ENCODE measurements at regions not wholly inside any gene's neighbourhood (a gene's known extent, or its start where the extent isn't known, plus 50 kb on each side); places are given as distances from the start of the nearest gene placed in this dataset.

- Histone ChIP-seq H3K27ac (ENCODE audit: low read depth, low read length) (no peak overlapping the region), H4K20me1 (ENCODE audit: insufficient read depth) (no peaks in the 10 kb centered on the region), H3K4me1 (ENCODE audit: control insufficient read depth in 1 of 2, insufficient read depth in 2 of 2, low read length in 2 of 2) (no peaks in the 10 kb centered on the region), H3K79me2 (ENCODE audit: insufficient read depth, low read length) (no peaks in the 10 kb centered on the region), H3K4me3 (replicated peaks in 1 of 2; ENCODE audit: low read depth in 1 of 2, low read length in 2 of 2) (no peak overlapping the region), H2AFZ (ENCODE audit: low read depth, low read length, poor library complexity, severe bottlenecking) (no peak overlapping the region), H3K36me3 (ENCODE audit: control insufficient read depth in 1 of 2, insufficient read depth in 2 of 2, low read length in 2 of 2) (no peaks in the 10 kb centered on the region), H3K9ac (ENCODE audit: low read length) (no peak overlapping the region), H3K4me2 (ENCODE audit: low read length) (no peak overlapping the region), H3K9me3 (ENCODE audit: control insufficient read depth in 1 of 2, insufficient read depth in 1 of 2, low read depth in 1 of 2, low read length in 2 of 2) (no peaks in the 10 kb centered on the region), H3K9me2 (ENCODE audit: insufficient read depth) (no peaks in the 10 kb centered on the region), H3K27me3 (ENCODE audit: insufficient read depth, low read length) (peaks cover 4% of the 10 kb centered on the region; the same call in 1 of the 2 replicates)
- intact Hi-C loops (cut with micrococcal nuclease) = no loop called here
- DNase-seq (ENCODE audit: low read depth, low spot score) (no peak), ATAC-seq (no peak)
- ChIA-PET RAD21 (ENCODE audit: low non-redundant PET in 1 of 2, low total read pairs in 2 of 2, uncharacterized antibody in 2 of 2, unreplicated experiment in 2 of 2) (no interaction called here), CTCF (no interaction called here), POLR2A (no interaction called here)
- no TSS peak for BruUV-seq (replicated peaks)
- TF ChIP-seq ZNF274 (IDR thresholded peaks at IDR 0.05; ENCODE audit: low read depth, low read length) (no peak), EZH2phosphoT487 (IDR thresholded peaks at IDR 0.05; ENCODE audit: borderline replicate concordance) (no peak), CBX3 (IDR thresholded peaks at IDR 0.05; ENCODE audit: low read depth) (no peak), CTCF (IDR thresholded peaks at IDR 0.05 in 2 of 3, conservative IDR thresholded peaks at IDR 0.05 in 1 of 3; ENCODE audit: borderline replicate concordance in 1 of 3, insufficient read depth in 1 of 3, low read depth in 2 of 3, low read length in 2 of 3) (no peak), ATF3 (IDR thresholded peaks at IDR 0.05) (no peak), ZBTB33 (IDR thresholded peaks at IDR 0.05; ENCODE audit: extremely low read depth, insufficient replicate concordance, low read length) (no peak), EGR1 (IDR thresholded peaks at IDR 0.05; ENCODE audit: low read depth) (no peak), POLR2A (IDR thresholded peaks at IDR 0.05; ENCODE audit: borderline replicate concordance, extremely low read depth, insufficient read depth, insufficient read length) (no peak), TCF7L2 (IDR thresholded peaks at IDR 0.05; ENCODE audit: borderline replicate concordance, extremely low read depth, insufficient read depth, insufficient read length) (no peak), RAD21 (IDR thresholded peaks at IDR 0.05; ENCODE audit: low read depth) (no peak), ELF1 (IDR thresholded peaks at IDR 0.05; ENCODE audit: borderline replicate concordance, low read depth) (no peak), JUND (IDR thresholded peaks at IDR 0.05) (no peak), POLR2AphosphoS5 (IDR thresholded peaks at IDR 0.05; ENCODE audit: low read depth, low read length) (no peak)
Observed at GRCh38 chr2:221943076-221943810, 355.6 kb downstream of the PAX3 start.

Measured in HCT116 (cell line).